HuH-7.5 (cell line): ENCODE measurements at regions not wholly inside any gene's neighbourhood (a gene's known extent, or its start where the extent isn't known, plus 50 kb on each side); places are given as distances from the start of the nearest gene placed in this dataset.
"Not testable (repeated sequence)": the region's sequence is repeated elsewhere in the genome, so short reads cannot be mapped to it uniquely, and the experiment has no call there.

Experiments
- DNase-seq: peaks from one replicate; pipeline ENCODE4 v3.0.0; 2011; ENCODE audit warnings: low spot score

- DNase-seq, result no peak
These were observed 210.1 kb upstream of the ARHGEF26 start for GRCh38 chr3:153911116-153911515.

GRCh38 chr3:153919773-153920172, 201.4 kb upstream of the ARHGEF26 start:
- no peak for DNase-seq

- DNase-seq, result no peak
These were observed 199.4 kb upstream of the ARHGEF26 start for GRCh38 chr3:153921826-153922225.

- no peak for DNase-seq
These were observed 195.2 kb upstream of the ARHGEF26 start for GRCh38 chr3:153925841-153926514.

GRCh38 chr3:153927107-153927506, 194.1 kb upstream of the ARHGEF26 start:
- DNase-seq, result peak; percentile 6

GRCh38 chr3:153928851-153929250, 192.3 kb upstream of the ARHGEF26 start:
- no peak for DNase-seq

- not testable (repeated sequence) for DNase-seq
These were observed 187.7 kb upstream of the ARHGEF26 start for GRCh38 chr3:153933481-153933880.

GRCh38 chr3:153944084-153944483, 177.1 kb upstream of the ARHGEF26 start:
- DNase-seq, result no peak

- DNase-seq, result no peak
These were observed 169.9 kb upstream of the ARHGEF26 start for GRCh38 chr3:153951276-153951675.

- no peak for DNase-seq
These were observed 169.1 kb upstream of the ARHGEF26 start for GRCh38 chr3:153952091-153952490.

- no peak for DNase-seq
These were observed 164.6 kb upstream of the ARHGEF26 start for GRCh38 chr3:153956613-153957012.

GRCh38 chr3:153957421-153957820, 163.8 kb upstream of the ARHGEF26 start:
- DNase-seq, result no peak

GRCh38 chr3:153958635-153959595, 162.3 kb upstream of the ARHGEF26 start:
- DNase-seq, result no peak

GRCh38 chr3:153960458-153961074, 160.6 kb upstream of the ARHGEF26 start:
- no peak for DNase-seq

GRCh38 chr3:153961494-153961893, 159.7 kb upstream of the ARHGEF26 start:
- DNase-seq, result peak; percentile 11

GRCh38 chr3:153963012-153963411, 158.2 kb upstream of the ARHGEF26 start:
- DNase-seq, result no peak

- DNase-seq, result no peak
These were observed 153.9 kb upstream of the ARHGEF26 start for GRCh38 chr3:153967260-153967659.

- DNase-seq, result no peak
These were observed 151.1 kb upstream of the ARHGEF26 start for GRCh38 chr3:153970047-153970446.

GRCh38 chr3:153970741-153971347, 150.3 kb upstream of the ARHGEF26 start:
- no peak for DNase-seq

GRCh38 chr3:153972862-153973261, 148.3 kb upstream of the ARHGEF26 start:
- no peak for DNase-seq

- DNase-seq, result no peak
These were observed 147.4 kb upstream of the ARHGEF26 start for GRCh38 chr3:153973722-153974265.

GRCh38 chr3:153974614-153975013, 146.6 kb upstream of the ARHGEF26 start:
- no peak for DNase-seq
